VCaP (cell line): ENCODE measurements at regions not wholly inside any gene's neighbourhood (a gene's known extent, or its start where the extent isn't known, plus 50 kb on each side); places are given as distances from the start of the nearest gene placed in this dataset.

Source experiments
- H3K27ac ChIP-seq: fragments of 450-650 bp; 2 replicates; pipeline ENCODE4 v1.5.1; 2017
- TF ChIP-seq, protein P1 (sequence below): fragments of 450-650 bp; conservative IDR thresholded peaks from 2 replicates; pipeline ENCODE4 v1.5.1; 2017; ENCODE audit warnings: mild to moderate bottlenecking, moderate library complexity

GRCh38 chr18:78786776-78787175, 192.8 kb upstream of the SALL3 start:
- no peak overlapping the region; the same call in 1 of the 2 replicates for H3K27ac ChIP-seq
- TF ChIP-seq, protein P1, sequence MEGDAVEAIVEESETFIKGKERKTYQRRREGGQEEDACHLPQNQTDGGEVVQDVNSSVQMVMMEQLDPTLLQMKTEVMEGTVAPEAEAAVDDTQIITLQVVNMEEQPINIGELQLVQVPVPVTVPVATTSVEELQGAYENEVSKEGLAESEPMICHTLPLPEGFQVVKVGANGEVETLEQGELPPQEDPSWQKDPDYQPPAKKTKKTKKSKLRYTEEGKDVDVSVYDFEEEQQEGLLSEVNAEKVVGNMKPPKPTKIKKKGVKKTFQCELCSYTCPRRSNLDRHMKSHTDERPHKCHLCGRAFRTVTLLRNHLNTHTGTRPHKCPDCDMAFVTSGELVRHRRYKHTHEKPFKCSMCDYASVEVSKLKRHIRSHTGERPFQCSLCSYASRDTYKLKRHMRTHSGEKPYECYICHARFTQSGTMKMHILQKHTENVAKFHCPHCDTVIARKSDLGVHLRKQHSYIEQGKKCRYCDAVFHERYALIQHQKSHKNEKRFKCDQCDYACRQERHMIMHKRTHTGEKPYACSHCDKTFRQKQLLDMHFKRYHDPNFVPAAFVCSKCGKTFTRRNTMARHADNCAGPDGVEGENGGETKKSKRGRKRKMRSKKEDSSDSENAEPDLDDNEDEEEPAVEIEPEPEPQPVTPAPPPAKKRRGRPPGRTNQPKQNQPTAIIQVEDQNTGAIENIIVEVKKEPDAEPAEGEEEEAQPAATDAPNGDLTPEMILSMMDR: no peak

- no peak overlapping the region for H3K27ac ChIP-seq
- TF ChIP-seq, protein P1: no peak
These were observed 191.9 kb upstream of the SALL3 start for GRCh38 chr18:78787751-78788150.

GRCh38 chr18:78788161-78788560, 191.5 kb upstream of the SALL3 start:
- TF ChIP-seq, protein P1: no peak
- no peak overlapping the region for H3K27ac ChIP-seq

DNA sequence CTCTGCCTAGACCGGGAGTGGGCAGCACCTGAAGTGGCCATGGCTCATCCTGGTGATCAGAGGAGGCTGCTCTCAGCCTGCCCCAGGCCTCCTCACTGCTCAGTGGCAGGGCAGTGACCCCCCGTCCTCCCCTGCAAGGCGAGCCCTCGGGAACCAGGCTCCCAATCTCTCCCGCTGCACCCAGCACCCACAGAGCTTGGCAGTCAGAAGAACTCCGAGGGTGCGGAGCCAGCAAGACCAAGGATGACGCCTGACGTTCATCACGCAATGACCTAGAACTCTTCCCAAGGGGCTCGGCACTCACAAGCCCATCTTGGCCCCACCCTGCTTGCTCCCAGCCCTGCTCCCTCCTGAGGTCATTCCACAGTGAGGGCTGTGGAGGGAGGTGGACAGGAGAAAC, 189.8 kb upstream of the SALL3 start:
- TF ChIP-seq, protein P1: no peak
- no peak overlapping the region for H3K27ac ChIP-seq

DNA sequence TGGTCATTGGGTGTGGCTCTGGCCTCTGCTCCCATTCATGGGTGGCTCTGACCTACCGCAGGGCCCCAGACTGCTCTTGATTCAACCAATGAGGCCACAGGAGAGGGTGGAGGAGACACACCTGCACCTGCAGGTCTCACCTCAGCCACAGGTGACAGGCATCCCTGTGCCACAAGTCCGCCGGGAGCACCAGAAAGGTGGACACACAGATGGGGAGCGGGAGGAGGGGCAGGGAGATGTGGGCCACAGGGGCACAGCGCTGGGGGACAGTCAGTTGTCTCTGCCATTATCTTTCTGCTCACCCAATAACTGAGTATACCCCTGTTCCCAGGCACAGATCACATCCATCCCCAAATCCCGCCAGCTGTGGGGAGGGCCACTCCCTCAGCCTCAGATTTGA, 189.1 kb upstream of the SALL3 start:
- TF ChIP-seq, protein P1: no peak
- no peak overlapping the region for H3K27ac ChIP-seq

GRCh38 chr18:78790960-78791359, 188.7 kb upstream of the SALL3 start:
- TF ChIP-seq, protein P1: no peak
- no peak overlapping the region for H3K27ac ChIP-seq

DNA sequence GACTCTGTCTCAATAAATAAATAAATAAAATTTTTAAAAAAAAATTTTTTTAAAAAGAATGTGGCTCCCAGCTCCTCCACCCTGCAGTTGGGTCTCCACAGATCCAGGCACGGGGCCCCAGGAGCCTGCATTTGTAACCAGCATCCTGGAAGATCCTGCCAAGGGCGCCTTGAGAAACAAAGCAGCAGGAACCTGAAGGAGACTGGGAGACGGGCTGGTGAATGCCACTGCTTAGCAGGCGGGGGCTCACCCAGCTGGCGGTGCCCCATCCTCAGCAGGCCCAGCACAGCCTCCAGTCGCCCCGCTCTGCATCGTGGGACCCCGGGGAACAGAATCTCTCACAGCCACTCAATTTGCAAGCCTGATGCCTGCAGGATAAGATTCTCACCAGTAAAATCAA, 187.5 kb upstream of the SALL3 start:
- H3K27ac ChIP-seq: no peak overlapping the region
- TF ChIP-seq, protein P1: no peak

DNA sequence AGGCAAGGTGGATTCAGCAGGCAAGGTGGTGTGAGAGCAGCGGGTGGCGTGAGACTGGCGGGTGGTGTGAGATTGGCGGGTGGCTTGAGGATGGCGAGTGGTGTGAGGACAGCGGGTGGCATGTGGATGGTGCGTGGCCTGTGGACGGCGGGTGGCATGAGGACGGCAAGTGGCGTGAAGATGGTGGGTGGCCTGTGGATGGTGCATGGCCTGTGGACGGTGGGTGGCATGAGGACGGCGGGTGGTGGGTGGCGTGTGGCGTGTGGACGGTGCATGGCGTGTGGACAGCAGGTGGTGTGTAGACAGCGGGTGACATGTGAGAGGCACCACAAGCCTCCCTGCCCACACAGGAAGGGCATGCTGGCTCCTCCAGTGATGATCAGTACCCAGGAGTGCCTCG, 186.9 kb upstream of the SALL3 start:
- TF ChIP-seq, protein P1: no peak
- H3K27ac ChIP-seq: no peak overlapping the region
